NCI-H2029 treated with DMSO at 0.1 percent for 48 hours (cell line): ENCODE measurements at regions not wholly inside any gene's neighbourhood (a gene's known extent, or its start where the extent isn't known, plus 50 kb on each side); places are given as distances from the start of the nearest gene placed in this dataset.
"Not testable (repeated sequence)": the region's sequence is repeated elsewhere in the genome, so short reads cannot be mapped to it uniquely, and the experiment has no call there.

Experiments used
- DNase-seq: peaks from one replicate; lab custom pipeline; 2025; lab: John Stamatoyannopoulos, UW

DNA sequence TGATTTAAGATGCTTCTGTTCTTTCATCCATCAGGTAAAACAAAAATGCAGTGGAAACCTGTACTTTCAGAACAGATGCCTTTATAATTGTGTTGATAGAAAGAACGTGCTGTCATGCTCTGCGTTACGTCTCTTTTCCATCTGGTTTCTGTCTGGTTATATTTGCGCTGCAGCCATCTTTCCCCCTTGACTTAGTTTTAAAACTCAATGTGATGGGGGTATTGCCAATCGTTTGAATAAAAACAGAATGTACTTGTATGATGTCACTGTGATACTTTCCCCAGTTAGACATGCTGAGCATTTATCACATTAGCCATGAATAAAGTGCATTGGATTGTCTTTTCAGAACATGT, 508.6 kb downstream of the ADCYAP1 start:
- DNase-seq = no peak

DNA sequence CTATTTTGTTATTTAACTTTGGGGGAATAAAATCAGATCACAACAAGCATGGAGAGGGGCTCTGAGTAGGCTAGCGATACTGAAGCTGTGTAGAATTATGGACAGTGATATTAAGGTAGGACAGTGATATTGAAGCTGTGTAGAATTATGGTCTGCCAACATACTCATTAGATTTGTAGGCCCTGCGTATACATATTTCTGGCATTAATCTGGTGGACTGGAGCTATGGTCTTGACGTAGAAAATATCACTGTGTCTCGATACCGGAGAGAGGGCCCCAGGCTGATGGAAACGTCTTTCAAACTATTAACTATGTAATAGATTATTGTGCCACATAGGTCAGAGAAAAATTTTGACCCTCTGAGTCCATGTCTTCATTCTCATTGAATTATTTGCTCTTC, 511.4 kb downstream of the ADCYAP1 start:
- no peak for DNase-seq

DNA sequence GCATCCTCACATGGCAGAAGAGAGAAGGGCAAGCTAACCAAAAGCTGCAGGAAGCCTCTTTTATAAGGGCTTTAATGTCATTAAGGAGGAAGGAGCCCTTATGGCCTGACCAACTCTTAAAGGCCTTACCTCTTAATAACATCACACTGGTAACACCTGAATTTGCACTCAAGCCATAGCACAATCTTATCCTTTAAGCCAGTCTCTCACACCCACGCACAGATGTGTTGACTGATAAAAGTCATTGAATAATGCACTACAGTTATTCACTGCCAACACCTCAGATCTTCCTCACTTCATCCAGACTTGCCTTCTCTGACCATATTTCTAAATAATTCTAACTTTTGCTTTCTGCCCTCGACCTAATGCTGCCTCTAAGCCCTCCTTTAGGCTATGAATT, 516.8 kb downstream of the ADCYAP1 start:
- no peak for DNase-seq

DNA sequence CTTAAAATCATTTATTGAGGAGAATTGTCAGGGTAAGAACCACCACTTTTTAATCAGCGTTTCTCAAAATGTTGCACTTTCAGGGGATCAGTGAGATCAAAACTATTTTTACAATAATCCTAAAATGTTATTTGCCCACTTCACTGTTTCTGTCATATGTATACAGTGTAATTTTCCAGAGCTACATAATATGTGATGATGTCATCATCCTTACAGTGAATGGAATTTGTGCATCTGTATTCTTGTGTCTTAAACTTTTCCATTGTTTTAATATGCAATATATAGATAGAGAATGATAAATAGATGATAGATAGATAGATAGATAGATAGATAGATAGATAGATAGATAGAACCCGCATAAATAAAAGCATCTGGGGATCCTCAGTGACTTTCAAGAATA, 518.0 kb downstream of the ADCYAP1 start:
- no peak for DNase-seq

DNA sequence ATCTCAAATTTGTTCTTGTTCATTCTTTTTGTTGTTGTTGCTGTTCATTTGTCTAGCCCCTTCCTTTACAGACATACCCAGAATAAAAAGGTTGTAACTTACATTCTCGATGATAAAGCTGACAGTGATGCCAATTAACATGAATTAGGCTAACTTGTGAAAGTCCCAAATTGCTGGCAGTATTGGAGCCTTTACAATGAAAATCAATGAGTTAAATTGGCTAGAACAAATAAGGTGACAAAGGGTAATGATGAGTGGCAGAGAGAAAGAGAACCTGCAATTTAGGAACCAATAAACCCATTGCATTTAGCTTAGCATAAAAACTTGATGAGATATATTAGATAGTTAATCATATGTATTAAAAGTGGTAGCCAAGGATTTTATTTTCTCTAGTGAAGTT, 521.0 kb downstream of the ADCYAP1 start:
- DNase-seq = no peak

DNA sequence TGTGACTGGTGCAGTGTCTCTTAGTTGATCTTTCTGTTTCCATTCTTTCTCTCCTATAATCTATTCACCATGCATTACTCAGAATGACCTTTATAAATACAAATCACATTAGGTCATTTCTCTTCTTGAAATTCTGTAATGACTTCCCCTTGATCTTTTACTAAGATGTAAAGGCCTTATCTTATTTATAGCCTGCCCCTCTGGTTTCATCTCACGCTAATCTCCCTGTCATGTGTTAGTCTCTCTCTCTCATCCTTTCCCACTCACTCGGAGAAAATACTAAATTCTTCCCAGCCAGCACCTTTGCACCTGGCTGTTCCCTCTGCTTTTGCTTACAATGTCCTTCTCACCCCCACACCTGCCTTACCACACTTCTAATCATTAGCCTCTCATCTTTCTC, 530.8 kb downstream of the ADCYAP1 start:
- no peak for DNase-seq

DNA sequence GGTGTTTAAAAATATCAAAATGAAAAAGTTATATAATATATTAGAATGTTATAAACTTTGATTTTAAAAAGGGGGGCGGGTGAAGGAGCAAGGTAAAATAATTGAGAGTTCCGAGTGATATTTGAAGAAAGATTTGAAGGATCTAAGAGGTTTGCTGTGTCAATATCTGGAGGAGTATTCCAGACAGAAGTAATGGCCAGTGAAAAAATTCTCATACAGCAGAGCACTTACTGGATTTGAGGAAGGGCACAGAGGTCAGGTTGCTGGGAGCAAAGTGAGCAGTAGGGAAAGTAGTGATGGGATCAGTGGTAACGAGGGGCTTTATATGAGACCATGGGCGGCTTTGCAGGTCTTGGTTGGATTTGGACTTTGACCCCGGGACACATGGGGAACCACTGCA, 531.5 kb downstream of the ADCYAP1 start:
- no peak for DNase-seq

DNA sequence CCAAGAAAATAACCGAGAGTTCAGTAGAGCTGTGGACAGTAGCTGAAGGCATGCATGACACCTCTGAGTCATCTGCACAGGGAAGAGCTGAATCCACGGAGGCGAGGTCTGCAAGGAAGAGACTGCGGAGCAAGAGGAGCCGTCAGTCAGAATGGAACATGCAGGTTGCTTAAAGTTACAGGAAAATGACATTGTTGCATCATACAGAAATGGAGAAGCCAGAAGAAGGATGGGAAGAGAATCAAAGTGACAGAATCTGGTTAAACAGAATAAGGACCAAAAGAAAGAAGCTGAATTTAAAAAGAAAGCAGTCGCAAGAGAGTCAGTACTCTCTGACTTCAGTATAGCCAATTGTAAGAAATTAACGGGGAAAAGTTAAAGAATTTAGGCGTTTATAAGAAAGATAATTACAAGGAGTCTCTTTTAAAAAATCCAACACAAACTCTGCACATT, 533.8 kb downstream of the ADCYAP1 start:
- DNase-seq = no peak

DNA sequence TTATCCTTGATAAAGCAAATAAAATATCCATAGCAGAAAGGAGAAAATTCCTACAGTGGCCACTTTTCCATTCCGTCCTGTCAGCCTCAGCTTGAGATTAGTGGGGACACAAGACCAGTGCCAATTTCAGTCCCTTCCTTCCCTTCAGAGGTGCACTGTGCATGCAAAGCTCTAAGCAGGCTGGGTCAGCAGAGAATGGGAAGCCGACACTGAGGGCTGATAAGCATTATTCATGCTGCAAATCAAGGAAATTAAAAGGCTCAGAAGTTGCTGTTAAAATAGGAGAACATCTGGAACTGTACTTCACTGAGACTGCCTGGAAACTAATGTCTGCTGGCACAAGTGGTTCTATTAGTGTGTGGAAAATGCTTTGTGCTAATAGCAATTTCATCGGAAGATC, 534.3 kb downstream of the ADCYAP1 start:
- DNase-seq = no peak

DNA sequence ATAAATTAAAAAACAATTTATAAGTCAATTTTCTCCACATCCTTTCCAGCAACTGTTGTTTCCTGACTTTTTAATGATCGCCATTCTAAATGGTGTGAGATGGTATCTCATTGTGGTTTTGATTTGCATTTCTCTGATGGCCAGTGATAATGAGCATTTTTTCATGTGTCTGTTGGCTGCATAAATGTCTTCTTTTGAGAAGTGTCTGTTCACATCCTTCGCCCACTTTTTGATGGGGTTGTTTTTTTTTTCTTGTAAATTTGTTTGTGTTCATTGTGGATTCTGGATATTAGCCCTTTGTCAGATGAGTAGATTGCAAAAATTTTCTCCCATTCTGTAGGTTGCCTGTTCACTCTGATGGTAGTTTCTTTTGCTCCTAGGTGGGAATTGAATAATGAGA, 539.4 kb downstream of the ADCYAP1 start:
- not testable (repeated sequence) for DNase-seq

DNA sequence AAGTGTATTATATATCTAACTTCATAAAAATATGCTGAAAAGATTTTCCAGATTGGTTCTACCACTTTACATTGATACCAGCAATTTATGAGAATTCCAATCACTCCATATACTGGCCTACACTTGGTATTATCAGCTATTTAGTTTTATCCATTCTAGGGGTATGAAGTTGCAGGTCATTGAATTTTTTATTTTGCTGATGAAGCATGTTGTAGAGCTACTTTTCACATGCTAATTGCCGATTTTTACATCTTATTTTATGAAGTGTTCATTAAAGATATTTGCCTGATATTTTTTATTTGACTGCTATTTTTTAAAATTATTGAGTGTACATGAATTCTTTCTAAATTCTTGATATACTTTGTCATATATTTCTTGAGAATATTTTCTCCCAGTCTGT, 542.1 kb downstream of the ADCYAP1 start:
- DNase-seq = no peak

DNA sequence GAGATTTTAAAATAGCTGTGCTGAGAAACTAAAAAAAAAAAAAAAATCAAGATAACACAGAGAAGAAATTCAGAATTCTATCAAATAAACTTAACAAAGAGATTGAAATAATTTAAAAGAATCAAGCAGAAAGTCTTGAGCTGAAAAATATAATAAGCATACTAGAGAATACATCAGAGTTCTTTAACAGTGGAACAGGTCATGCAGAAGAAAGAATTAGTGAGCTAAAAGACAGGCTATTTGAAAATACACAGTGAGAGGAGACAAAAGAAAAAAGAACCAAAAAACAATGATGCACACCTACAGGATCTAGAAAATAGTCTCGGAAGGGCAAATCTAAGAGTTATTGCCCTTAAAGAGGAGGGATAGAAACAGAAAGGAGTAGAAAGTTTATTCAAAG, 548.1 kb downstream of the ADCYAP1 start:
- DNase-seq = no peak

DNA sequence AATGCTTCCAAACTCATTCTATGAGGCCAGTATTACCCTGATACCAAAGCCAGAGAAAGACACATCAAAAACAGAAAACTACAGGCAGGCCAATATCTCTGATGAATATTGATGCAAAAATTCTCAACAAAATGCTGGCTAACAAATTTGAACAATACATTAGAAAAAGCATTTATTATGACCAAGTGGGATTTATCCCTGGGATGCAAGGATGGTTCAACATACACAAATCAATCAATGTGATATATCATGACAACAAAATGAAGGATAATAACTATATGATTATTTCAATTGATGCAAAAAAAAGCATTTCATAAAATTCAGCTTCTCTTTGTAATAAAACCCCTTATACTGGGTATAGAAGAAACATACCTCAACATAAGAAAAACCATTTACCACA, 550.9 kb downstream of the ADCYAP1 start:
- no peak for DNase-seq

DNA sequence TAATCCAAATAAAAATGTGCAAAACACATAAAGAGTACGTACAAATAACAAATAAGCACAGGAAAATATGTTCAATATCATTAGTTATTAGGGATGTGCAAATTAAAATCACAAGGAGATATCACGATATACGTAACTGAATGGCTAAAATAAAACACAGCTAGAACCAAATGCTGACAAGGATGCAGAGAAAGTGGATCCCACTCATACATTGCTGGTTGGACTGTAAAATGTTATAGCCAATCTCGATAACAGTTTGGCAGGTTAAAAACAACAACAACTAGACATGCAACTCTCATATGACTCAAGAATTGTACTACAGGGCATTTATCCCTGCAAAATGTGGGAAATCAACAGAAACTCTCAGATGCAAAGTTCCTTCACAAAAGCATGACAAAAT, 553.9 kb downstream of the ADCYAP1 start:
- DNase-seq = no peak

DNA sequence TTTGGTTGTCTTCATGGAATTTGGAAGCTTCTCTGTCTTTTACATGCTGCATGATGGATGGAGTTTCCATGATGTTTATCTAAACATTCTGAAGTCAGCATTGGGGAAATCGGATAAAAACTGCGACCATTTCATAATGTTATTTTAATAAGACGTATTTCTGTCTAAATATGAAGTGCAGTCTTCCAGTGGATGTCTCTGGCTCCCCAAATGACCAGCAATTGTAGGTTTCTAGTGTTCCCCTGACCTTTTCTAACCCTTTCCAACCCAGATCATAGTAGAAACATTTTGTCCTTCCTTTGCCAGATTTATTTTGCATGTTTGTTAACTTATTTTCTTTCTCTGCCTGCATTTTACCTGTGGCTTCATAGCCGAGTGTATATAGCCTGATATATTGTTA, 559.3 kb downstream of the ADCYAP1 start:
- DNase-seq = no peak

DNA sequence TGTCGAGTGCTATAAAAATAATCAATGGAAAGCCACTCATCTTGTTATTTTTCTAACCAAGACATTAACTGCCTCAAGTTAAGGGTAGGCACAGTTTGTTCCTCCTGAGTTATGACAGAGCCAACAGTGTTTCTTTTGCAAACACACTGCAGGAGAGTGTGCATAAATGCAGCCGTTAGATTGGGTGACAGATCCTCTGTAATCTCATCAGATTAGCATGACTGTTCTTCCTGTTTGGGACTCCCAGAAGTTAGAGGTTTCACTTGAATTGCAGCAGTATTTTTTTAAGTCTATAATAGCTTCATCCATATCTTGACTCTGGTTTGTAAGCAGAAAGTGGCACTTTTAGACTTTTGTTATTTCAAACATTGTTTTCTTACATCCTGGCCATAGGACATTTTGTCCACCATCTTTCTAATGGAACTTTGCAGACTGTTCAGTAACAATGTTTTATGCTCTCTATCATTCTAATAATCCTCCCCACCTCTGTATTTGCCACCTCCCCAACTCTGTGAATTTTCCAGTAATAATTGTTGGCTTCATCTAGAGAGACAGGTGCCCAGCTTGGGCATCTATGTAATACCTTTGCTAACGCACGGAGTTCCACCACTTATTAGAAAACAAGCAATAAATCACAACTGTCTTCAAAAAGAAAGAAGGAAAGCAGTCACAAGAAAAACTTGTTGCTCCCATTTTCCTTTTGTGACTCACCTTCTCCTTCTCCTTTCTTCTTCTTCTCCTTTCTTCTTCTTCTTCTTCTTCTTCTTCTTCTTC, 560.0 kb downstream of the ADCYAP1 start:
- DNase-seq = no peak

DNA sequence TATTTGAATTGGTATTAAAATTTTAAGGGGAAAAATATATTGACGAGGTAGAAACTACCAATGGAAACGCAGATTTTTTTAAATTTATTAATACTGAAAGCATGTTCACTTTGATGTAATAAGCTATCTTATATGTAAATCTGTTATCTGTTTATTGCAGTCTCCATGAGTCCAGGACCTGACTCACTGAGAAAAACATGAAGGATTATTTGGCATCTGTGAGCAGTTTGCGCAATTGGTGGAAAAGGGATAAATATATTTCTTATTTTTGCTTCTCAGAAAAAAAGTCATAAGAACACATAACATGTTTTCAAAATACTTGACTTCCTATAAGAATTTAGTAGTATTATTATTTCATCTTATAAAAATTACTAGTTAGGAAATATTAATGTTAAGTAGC, 561.4 kb downstream of the ADCYAP1 start:
- no peak for DNase-seq

DNA sequence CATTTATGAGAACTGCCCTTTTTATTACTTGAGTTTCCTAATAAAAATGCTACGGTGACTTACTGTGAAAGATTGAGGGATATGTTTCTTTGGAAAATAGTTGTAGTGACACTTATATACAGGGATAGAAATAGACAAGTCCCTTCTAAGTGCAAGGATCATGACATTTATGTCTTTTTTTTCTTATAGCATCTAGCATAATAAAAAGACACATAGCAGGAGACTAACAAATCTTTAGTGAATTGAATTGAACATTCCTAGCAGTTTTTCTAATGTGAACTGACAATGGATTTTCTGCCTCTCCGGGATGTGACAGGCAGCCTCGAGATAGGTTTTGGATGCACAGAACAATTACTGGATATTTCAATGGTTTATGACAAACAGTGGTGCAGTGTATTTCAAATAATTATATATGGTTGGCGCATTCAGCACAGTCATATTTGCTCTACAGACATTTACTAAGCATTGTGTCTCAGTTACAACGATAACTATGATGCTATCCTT, 562.8 kb downstream of the ADCYAP1 start:
- DNase-seq = no peak

DNA sequence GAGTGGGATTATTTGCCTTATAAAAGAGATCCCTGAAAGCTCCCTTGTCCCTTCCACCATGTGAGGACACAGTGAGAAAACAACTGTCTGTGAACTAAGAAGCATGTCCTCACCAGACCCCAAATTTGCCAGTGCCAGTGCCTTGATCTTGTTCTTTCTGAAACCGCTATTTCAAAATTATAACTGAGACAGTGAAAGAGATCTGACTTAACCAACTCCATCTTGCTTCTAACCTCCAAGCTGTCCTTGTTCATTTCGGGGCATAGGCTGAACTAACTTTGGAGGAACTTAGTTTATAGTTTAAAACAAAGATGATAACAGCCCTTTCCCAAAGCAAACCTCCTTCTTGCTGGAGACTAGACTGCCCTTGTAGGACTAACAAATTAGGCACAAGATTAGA, 563.9 kb downstream of the ADCYAP1 start:
- DNase-seq = no peak

DNA sequence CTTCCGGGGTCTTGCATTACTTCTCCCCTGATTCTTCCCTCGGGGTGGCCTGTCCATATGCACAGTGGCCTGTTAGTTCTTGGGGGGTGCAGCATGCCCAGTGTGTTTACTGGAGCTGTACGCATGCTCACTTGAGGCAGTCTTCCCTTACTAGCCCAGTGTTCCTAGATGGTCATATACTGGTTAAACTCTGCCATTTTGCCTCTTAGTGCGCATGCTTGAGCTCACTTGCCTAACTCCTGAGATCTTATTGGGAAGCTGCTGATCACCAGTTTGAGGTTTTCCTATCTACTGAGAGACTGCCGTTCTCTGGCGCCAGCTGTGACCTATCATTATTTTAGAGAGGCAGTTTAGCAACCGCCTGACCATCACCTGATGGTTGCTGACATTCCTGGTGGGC, 571.2 kb downstream of the ADCYAP1 start:
- DNase-seq = no peak

DNA sequence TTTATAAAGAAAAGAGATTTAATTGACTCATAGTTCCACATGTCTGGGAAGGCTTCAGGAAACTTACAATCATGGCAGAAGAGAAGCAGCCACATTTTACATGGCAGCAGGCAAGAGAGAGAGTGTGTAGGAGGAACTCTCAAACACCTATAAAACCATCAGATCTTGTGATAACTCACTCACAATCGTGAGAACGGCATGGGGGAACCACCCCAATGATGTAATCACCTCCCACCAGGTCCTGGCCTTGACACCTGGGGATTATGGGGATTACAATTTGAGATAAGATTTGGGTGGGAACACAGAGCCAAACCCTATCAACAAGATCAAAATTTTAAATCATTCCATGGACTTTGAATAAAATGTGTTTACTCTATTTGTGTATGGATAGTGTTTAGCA, 575.6 kb downstream of the ADCYAP1 start:
- DNase-seq = no peak

DNA sequence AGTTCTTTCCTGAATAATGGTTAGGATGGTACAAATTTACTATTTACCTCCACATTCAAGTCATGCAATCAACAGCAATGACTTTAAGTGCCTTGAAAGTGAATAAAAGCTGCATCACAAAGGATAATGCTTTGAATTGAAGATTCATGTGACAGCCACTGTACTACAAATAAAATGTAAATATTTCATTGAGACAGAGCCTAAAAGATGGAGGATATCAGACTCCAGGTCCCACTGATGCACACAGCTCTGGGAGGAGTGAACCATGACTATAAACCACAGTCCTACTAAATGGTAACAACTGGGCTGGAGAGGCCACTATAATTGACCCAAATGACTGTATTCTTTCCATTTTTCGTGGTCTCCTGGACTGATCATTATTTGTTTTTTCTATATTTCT, 576.9 kb downstream of the ADCYAP1 start:
- DNase-seq = no peak

DNA sequence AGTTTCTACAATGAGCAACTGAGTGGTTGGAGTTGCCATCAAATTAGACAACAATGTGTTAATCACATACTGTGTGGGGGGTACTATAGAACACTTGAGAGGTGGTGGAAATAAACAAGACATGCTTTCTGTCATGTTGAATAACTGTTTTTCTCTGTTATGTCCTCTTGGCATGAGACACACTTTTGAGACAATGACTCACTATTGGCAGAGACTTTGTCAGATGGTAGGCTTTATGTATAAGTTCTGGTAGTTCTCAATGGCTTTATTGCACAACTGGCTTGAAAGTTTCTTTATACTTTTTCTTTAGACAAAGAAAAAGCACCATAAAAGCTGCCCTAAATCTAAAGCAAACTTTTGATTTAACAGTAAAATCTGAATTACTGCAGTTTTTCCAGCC, 578.7 kb downstream of the ADCYAP1 start:
- DNase-seq = no peak

DNA sequence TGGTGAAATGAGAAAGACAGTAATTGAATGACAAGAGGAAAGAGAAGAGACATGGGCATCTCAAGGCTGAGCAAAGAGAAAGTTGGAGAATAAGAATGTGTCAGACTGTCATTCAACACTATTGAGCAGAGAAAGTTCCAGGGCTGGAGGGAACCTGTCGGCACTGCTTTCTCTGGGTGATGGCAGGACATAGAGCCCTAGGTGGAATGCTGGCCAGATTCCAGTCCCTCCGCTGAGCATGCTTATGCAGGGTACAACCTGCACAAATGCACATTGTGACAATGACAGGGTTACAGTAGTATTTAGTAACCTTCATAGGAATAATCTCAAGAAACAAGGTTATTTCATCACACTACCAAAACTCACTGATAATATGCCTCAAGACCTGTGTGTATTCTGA, 582.8 kb downstream of the ADCYAP1 start:
- DNase-seq = no peak
